K562 (cell line): ENCODE measurements at regions not wholly inside any gene's neighbourhood (a gene's known extent, or its start where the extent isn't known, plus 50 kb on each side); places are given as distances from the start of the nearest gene placed in this dataset.

Experiments
- FOXK2 ChIP-seq, 2 experiments: fragments of 450-650 bp; IDR thresholded peaks in 1 of 2; conservative IDR thresholded peaks in 1 of 2; 2 replicates each; pipeline ENCODE4 v1.6.1; 2016; ENCODE audit warnings: low read depth in 2 of 2, mild to moderate bottlenecking in 1 of 2
- HMG20A ChIP-seq: fragments of 450-650 bp; formaldehyde crosslinking; conservative IDR thresholded peaks from 2 replicates; pipeline ENCODE4 v1.4.0; 2020; ENCODE audit warnings: mild to moderate bottlenecking, mixed read lengths
- L3MBTL2 ChIP-seq: fragments of 450-650 bp; IDR thresholded peaks from 2 replicates; pipeline ENCODE4 v1.6.1; 2016; ENCODE audit warnings: mild to moderate bottlenecking, moderate library complexity
- PHTF2 ChIP-seq: fragments of 250-450 bp; sonication (Bioruptor Pico); IDR thresholded peaks from 2 replicates; pipeline ENCODE4 v1.5.0; 2021; ENCODE audit warnings: mild to moderate bottlenecking
- POLR2AphosphoS5 ChIP-seq: IDR thresholded peaks from 2 replicates; pipeline ENCODE4 v1.6.1; 2011; ENCODE audit warnings: mild to moderate bottlenecking, low read depth, low read length, moderate library complexity; ENCODE audit not compliant: control insufficient read depth, insufficient read depth
- TF ChIP-seq, protein P1 (sequence below), 3 experiments: IDR thresholded peaks in 2 of 3; conservative IDR thresholded peaks in 1 of 3; 2 replicates each; pipeline ENCODE4 v1.5.1; 2011 to 2012; ENCODE audit warnings: low read length in 3 of 3, mild to moderate bottlenecking in 3 of 3, control low read depth in 2 of 3, improper control_type of control experiment in 1 of 3, inconsistent platforms in 1 of 3, low read depth in 1 of 3, mixed read lengths in 1 of 3, moderate library complexity in 1 of 3; ENCODE audit not compliant: insufficient read depth in 2 of 3

DNA sequence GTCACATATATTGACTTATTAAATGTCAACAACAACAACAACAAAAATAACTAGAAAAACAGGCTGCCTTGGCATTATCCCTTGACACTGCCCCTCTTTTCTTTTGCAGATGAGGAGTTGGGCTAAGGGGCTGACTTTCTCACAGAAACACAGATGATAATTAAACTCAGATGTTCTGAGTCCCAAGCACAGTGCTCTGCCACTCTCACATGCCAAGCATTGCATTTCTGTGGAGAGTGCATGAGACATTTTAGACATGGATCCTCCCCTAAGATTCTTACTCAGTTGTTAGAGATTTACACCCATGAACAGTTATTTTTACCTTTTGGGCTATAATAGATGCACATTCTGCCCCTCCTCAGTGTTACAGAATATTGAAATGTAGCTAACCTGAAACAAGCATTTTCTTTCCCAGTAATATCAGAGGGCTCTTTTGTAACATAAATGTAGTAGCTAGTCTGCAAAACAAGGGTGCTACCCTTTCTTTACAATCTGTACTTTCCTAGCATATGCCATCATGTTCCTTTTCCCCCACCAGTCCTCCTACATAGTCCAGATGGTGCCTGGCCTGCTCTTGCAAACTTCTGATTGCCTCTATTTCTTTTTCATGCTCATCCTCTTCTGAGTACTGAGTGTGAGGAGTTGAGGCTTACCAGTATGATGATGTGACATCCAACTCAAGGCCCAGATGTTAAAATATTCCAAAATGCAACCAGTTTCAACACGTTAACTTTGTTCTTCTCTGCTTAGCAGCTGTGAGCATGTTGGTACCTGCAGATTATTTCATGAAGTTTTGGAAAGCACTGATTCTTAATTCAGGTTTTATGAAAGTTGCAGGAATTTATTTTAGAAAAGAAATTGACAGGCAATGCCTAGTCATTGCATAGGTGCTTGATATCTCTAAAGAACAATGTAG lies 125.0 kb upstream of the ATP2B1 start:
- TF ChIP-seq PHTF2 (CRISPR knock-in tag) (no peak), POLR2AphosphoS5 (no peak), L3MBTL2 (no peak), HMG20A (CRISPR knock-in tag) (no peak), FOXK2 (conservative IDR thresholded peaks at IDR 0.05 in 1 of 2, IDR thresholded peaks at IDR 0.05 in 1 of 2; ENCODE audit: low read depth in 2 of 2) (no peak)
- TF ChIP-seq, protein P1, sequence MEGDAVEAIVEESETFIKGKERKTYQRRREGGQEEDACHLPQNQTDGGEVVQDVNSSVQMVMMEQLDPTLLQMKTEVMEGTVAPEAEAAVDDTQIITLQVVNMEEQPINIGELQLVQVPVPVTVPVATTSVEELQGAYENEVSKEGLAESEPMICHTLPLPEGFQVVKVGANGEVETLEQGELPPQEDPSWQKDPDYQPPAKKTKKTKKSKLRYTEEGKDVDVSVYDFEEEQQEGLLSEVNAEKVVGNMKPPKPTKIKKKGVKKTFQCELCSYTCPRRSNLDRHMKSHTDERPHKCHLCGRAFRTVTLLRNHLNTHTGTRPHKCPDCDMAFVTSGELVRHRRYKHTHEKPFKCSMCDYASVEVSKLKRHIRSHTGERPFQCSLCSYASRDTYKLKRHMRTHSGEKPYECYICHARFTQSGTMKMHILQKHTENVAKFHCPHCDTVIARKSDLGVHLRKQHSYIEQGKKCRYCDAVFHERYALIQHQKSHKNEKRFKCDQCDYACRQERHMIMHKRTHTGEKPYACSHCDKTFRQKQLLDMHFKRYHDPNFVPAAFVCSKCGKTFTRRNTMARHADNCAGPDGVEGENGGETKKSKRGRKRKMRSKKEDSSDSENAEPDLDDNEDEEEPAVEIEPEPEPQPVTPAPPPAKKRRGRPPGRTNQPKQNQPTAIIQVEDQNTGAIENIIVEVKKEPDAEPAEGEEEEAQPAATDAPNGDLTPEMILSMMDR (IDR thresholded peaks at IDR 0.05 in 2 of 3, conservative IDR thresholded peaks at IDR 0.05 in 1 of 3; ENCODE audit: insufficient read depth in 2 of 3, low read depth in 1 of 3, low read length in 3 of 3) = no peak
